ENCODE measurements at regions not wholly inside any gene's neighbourhood (a gene's known extent, or its start where the extent isn't known, plus 50 kb on each side); places are given as distances from the start of the nearest gene placed in this dataset.

GRCh38 chr13:50071379-50071778 lies 56.1 kb downstream of the KCNRG start:
- no peak for DNase-seq

GRCh38 chr13:50072676-50073075 lies 57.4 kb downstream of the KCNRG start:
- DNase-seq, result no peak

GRCh38 chr13:50073340-50073739 lies 58.1 kb downstream of the KCNRG start:
- no peak for DNase-seq

- DNase-seq, result no peak
Measured at GRCh38 chr13:50074843-50075242, 59.6 kb downstream of the KCNRG start.

GRCh38 chr13:50075619-50076097 lies 60.4 kb downstream of the KCNRG start:
- no peak for DNase-seq

GRCh38 chr13:50077431-50077830 lies 62.2 kb downstream of the KCNRG start:
- DNase-seq, result no peak

GRCh38 chr13:50078231-50078894 lies 63.1 kb downstream of the KCNRG start:
- DNase-seq, result no peak

- no peak for DNase-seq
Measured at GRCh38 chr13:50078895-50079654, 63.8 kb downstream of the KCNRG start.

GRCh38 chr13:50079655-50080202 lies 64.5 kb downstream of the KCNRG start:
- no peak for DNase-seq

- no peak for DNase-seq
Measured at GRCh38 chr13:50080203-50080910, 65.1 kb downstream of the KCNRG start.

GRCh38 chr13:50080911-50081678 lies 65.9 kb downstream of the KCNRG start:
- no peak for DNase-seq

- DNase-seq, result peak; percentile 97
Measured at GRCh38 chr13:50081679-50082425, 66.6 kb downstream of the KCNRG start.

- peak; percentile 35 for DNase-seq
Measured at GRCh38 chr13:50082426-50083281, 67.4 kb downstream of the KCNRG start.

GRCh38 chr13:50085063-50085462 lies 69.8 kb downstream of the KCNRG start:
- peak; percentile 55 for DNase-seq

GRCh38 chr13:50089633-50090032 lies 74.4 kb downstream of the KCNRG start:
- no peak for DNase-seq

- DNase-seq, result no peak
Measured at GRCh38 chr13:50090211-50090610, 75.0 kb downstream of the KCNRG start.

- DNase-seq, result no peak
Measured at GRCh38 chr13:50094615-50095293, 79.5 kb downstream of the KCNRG start.

GRCh38 chr13:50098693-50099092 lies 83.4 kb downstream of the KCNRG start:
- no peak for DNase-seq

GRCh38 chr13:50099473-50099872 lies 84.2 kb downstream of the KCNRG start:
- DNase-seq, result no peak

- DNase-seq, result no peak
Measured at GRCh38 chr13:50101590-50101989, 86.3 kb downstream of the KCNRG start.
